Cardiac fibroblast (primary cell): ENCODE measurements at regions not wholly inside any gene's neighbourhood (a gene's known extent, or its start where the extent isn't known, plus 50 kb on each side); places are given as distances from the start of the nearest gene placed in this dataset.
A peak's percentile ranks its signal among the peaks of the same experiment; 100 is the strongest.

Source experiments
- DNase-seq, 2 donors: peaks; one replicate each; pipeline versions ENCODE4 v3.0.0 to v3.0.0-alpha.2; 2010; ENCODE audit warnings: low read depth in 2 of 2
- H3K4me3 ChIP-seq, 2 donors: replicated peaks in 1 of 2; 1 replicate in 1 of 2; 2 replicates in 1 of 2; pipeline ENCODE4 v1.5.1; 2011; ENCODE audit warnings: low read depth in 2 of 2, low read length in 2 of 2, mild to moderate bottlenecking in 2 of 2, moderate library complexity in 1 of 2
- TF ChIP-seq, protein P1 (sequence below): IDR thresholded peaks from one replicate; pipeline ENCODE4 v1.5.1; 2011; ENCODE audit warnings: low read depth, mild to moderate bottlenecking, low read length, inconsistent platforms

GRCh38 chrX:11967986-11968869 lies 170.0 kb upstream of the FRMPD4 start:
- TF ChIP-seq, protein P1, sequence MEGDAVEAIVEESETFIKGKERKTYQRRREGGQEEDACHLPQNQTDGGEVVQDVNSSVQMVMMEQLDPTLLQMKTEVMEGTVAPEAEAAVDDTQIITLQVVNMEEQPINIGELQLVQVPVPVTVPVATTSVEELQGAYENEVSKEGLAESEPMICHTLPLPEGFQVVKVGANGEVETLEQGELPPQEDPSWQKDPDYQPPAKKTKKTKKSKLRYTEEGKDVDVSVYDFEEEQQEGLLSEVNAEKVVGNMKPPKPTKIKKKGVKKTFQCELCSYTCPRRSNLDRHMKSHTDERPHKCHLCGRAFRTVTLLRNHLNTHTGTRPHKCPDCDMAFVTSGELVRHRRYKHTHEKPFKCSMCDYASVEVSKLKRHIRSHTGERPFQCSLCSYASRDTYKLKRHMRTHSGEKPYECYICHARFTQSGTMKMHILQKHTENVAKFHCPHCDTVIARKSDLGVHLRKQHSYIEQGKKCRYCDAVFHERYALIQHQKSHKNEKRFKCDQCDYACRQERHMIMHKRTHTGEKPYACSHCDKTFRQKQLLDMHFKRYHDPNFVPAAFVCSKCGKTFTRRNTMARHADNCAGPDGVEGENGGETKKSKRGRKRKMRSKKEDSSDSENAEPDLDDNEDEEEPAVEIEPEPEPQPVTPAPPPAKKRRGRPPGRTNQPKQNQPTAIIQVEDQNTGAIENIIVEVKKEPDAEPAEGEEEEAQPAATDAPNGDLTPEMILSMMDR: no peak
- no peak overlapping the region for H3K4me3 ChIP-seq
- peak in 1 of 2 donors; percentile 59 for DNase-seq

GRCh38 chrX:11968991-11969390 lies 169.3 kb upstream of the FRMPD4 start:
- DNase-seq: peak; percentile 52 to 77
- no peak overlapping the region for H3K4me3 ChIP-seq
- TF ChIP-seq, protein P1: no peak

- TF ChIP-seq, protein P1: no peak
- DNase-seq: peak; percentile 36 to 59
- H3K4me3 ChIP-seq: no peak overlapping the region
Observed at GRCh38 chrX:11970578-11971359, 167.5 kb upstream of the FRMPD4 start.

DNA sequence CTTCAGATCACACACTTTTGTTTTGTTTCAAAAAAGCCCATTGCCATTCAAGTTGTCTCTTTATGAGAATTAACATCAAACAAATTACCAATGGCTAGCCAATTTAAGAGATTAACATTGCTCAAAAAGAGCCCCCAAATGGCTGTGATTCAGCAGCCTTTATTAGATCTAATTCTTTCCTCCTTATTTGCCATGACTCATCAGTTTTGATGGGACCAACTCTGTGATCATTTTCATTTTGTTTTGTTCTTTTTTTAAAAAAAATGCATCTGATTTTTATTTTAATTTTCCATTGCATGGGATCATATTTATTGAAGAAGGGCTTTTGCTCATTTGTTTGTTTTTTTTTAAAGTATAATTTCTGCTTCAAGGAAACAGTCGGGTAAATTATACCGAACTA lies 161.6 kb upstream of the FRMPD4 start:
- TF ChIP-seq, protein P1: no peak
- no peak for DNase-seq
- no peak overlapping the region for H3K4me3 ChIP-seq

GRCh38 chrX:11992271-11992670 lies 146.0 kb upstream of the FRMPD4 start:
- H3K4me3 ChIP-seq: no peak overlapping the region
- TF ChIP-seq, protein P1: no peak
- DNase-seq: no peak

GRCh38 chrX:11995146-11995545 lies 143.1 kb upstream of the FRMPD4 start:
- no peak overlapping the region for H3K4me3 ChIP-seq
- TF ChIP-seq, protein P1: no peak
- no peak for DNase-seq
